GM19238 (cell line): ENCODE measurements at regions not wholly inside any gene's neighbourhood (a gene's known extent, or its start where the extent isn't known, plus 50 kb on each side); places are given as distances from the start of the nearest gene placed in this dataset.

Experiments
- DNase-seq: peaks from one replicate; pipeline ENCODE4 v3.0.0; 2011; ENCODE audit warnings: low spot score; ENCODE audit not compliant: insufficient read length

DNA sequence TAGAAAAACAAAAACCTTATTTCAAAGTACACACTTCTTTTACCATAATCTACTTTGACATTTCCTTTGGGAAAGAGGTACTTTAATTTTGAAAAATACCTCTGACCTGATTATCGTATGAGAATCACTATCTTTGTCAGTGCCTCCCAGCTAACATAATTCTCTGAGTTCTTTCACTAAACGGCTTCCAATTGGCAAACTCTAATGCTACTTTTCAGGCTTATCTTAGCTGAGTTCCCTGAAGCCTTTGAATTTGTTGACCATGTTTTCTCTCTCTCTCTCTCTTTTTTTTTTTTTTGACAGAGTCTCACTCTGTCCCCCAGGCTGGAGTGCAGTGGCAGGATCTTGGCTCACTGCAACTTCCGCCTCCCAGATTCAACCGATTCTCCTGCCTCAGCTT is 312.8 kb downstream of the ZPLD1 start:
- no peak for DNase-seq

- no peak for DNase-seq
Measured at GRCh38 chr3:102748646-102749045, 313.8 kb downstream of the ZPLD1 start.

DNA sequence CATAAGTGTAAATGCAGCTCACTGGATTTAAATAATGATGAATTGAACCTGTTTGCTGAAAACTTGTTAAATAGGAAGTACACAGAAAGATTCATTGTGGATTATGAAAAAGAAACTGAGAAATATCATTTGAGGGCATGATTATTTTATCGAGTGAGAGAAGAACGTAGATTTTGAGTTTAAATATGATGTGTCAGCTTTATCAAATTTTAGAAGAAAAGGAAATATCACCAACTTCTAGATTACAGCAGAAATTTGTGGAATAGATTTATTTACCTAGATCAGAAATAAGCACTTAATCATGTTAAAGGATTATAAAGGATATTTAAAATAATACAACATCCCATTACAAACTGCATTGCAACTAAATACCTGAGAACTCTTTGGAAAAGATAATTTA is 315.5 kb downstream of the ZPLD1 start:
- DNase-seq = no peak

DNA sequence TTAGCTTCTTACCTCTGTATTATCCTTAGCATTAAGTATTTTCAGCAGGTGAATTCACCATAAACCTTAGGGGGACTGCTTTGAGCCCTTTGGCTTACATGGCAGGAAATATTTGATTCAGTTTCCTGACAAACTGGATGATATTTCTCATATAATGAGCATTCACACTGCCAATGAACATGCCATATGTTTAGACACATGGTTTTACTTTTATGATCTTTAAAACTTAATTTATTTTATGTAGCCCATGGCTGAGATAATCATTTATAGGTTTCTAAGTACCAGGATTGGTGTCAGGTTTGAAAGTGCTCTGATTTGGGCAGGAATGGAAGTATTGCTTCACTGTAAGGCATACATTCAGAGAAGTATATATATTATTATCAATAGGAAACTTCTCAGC is 319.1 kb downstream of the ZPLD1 start:
- no peak for DNase-seq

- DNase-seq = no peak
Measured at GRCh38 chr3:102756706-102757105, 321.9 kb downstream of the ZPLD1 start.

DNA sequence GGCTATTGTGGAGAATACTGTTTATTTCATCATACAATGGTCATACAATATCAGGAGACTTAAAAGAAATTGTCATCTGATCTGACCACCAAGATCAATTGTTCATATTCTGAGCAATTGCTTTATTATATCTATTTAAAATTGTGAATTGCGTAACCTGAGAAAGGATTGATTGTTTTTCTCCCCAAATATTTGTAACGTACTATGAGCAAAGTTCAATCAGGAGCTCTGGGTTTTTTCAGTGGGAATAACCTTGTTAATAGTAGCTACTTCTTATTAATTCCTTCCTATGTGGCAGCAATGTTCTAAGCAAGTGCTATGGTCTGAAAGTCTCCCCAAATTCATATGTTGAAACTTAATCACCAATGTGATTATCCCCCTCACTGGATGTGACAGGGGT is 323.1 kb downstream of the ZPLD1 start:
- DNase-seq = no peak

DNA sequence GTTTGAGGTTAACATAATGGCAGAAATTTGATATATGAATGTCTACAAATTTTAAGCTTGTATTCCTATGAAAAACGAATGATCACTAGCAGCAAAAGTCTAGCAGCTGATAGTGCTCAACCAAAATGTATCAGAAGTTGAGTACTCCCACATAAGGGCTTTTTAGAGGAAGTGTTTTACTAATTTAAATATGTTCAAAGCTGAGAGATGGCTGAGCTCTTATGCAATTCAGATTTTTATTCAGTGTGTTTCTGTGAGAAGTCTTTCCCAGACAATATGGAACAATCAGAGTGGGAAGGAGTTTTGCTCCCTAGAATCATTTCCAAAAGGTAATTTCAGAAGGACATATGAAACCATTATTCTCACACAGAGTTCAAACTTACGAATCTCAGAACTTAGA is 327.0 kb downstream of the ZPLD1 start:
- DNase-seq = no peak

- DNase-seq = no peak
Measured at GRCh38 chr3:102790747-102791325, 356.0 kb downstream of the ZPLD1 start.

GRCh38 chr3:102791641-102792589 is 357.1 kb downstream of the ZPLD1 start:
- DNase-seq = no peak

- no peak for DNase-seq
Measured at GRCh38 chr3:102796804-102797203, 362.0 kb downstream of the ZPLD1 start.

GRCh38 chr3:102802819-102803420 is 368.1 kb downstream of the ZPLD1 start:
- DNase-seq = no peak

DNA sequence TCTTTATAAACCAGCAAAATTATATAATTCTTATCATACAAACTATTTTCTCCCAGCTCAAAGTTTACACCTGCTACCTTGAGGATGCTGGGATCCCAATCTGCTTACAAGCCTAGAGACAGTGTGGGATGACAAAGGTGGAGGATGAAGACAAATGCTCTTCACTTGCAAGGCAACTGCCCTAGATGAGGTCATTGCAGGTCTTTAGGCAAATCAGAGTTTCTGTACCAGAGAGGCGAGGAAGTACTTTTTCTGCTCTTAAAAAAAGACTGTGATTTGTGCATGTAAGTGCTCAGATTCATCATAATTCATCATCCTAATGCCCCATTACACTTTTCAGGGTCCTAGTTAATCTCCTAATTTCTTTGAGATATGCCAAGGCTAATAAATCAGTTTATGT is 376.1 kb downstream of the ZPLD1 start:
- DNase-seq = no peak

DNA sequence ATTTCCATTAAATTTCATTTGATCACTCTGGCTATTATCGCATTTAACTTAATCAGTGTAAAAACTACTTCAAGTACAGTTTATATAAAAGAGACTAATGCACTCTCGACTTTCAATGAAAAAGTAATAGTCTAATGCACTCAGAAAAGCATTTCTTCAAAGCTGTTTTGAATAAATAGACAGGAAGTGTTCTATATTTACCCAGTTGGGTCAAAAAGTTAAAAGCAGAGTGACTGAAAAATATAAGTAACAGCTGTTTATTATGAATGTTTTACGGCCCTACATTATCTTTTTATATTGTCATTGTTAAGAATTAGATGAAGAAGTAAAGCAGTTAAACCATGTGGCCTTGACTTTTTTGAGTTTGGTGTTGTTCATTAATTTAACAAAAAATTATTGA is 391.8 kb downstream of the ZPLD1 start:
- DNase-seq = no peak

DNA sequence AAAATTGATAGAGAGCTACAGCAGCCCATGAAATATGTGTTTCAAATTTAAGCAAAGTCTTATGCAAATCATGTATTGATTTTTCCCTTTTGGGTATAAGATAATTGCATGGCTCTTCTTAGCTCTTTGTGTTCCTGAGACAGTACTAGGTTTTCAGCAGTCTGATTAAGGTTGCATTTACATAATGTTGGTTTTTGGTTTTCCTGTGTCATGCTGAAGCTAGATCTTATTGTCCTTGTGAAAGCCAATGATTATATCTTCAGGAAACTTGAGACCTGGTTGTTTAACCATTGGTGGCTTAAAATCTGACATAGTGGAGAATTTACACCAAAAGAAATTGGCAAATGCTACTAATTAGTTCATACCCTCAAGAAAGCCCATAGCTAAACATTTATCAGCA is 392.6 kb downstream of the ZPLD1 start:
- no peak for DNase-seq

DNA sequence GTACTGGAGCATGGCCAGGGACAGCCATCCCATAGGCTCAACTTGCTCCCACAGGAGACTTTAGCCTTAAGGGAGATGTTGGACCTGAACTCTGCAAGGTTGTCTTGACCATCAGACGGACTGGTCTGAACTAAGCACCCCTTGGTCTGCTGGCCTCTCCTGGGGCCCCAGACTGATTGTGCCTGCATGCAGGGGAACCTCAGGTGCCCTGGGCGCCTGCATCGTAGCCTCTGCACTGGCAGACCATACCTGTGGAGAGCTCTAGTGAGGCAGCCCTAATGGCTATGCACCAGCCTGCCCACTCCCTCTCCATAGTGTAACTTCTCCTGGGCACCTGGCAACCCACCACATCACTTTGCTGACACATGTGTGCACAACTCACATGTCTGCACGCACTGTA is 395.6 kb downstream of the ZPLD1 start:
- no peak for DNase-seq

GRCh38 chr3:102841866-102842265 is 407.1 kb downstream of the ZPLD1 start:
- no peak for DNase-seq

- DNase-seq = no peak
Measured at GRCh38 chr3:102866845-102867244, 432.0 kb downstream of the ZPLD1 start.

GRCh38 chr3:102883515-102883914 is 448.7 kb downstream of the ZPLD1 start:
- no peak for DNase-seq

DNA sequence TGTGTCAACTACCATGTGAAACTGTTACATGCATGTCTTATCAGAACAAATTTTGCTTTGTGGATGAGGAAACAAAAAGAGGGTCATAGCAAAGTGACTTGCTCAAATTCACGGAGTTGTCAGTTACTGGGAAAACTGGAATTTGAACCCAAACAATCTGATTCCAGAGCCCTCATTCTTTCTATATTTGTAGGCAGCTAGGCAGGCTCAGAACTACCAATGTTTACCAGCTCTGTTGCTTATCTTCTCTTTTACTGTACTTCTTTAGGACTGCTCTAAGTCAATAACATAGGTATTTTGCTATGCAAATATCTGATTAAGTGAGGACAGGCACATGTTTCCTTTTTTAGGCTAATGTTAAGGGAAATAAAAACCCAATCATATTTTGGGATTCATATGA is 450.5 kb downstream of the ZPLD1 start:
- no peak for DNase-seq

DNA sequence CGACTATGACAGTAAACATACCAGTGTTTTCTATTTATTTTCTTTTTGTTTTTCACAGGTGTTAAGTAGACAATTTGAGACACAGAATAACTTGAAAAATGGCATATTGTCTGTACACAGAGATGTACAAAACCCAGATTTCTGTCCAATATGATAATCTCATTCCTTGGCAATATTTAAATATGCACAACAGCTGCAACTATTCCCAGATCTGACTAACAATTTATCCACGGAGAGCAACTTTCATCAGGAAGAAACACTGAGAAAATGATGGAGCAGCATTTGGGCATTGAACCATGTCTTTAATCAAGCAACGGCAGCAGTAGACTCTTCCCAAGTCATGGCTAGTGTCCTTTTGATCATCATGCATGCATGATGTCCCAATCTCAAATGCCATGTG is 452.6 kb downstream of the ZPLD1 start:
- no peak for DNase-seq

- DNase-seq = no peak
Measured at GRCh38 chr3:102896851-102897621, 462.2 kb downstream of the ZPLD1 start.

DNA sequence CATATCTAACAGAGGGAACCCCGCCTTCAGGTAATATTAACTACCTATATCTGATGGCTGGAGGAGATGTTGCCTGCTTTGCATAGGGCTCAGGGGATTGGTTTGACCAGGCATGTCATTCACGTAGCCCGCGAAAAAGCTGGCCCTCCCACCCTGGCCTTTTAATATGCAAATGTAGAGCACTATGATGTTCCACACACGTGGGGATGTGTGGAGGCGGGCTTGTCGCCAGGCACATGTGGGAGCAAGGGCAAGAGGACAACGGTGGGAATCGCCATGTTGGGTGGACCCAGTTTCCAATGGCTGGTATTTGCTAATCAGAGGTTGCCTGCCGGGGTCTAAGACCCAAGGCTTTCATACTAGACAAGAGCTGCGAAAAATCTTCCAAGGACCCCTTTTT is 469.8 kb downstream of the ZPLD1 start:
- no peak for DNase-seq
